Mucosa of descending colon (tissue), 3 donors: ENCODE measurements at regions not wholly inside any gene's neighbourhood (a gene's known extent, or its start where the extent isn't known, plus 50 kb on each side); places are given as distances from the start of the nearest gene placed in this dataset.

Experiments
- ATAC-seq: fragments of 200-7000 bp; cut with Tn5 transposase; one replicate; pipeline ENCODE4 v1.9.1; 2020; ENCODE audit warnings: mild to moderate bottlenecking, moderate library complexity
- DNase-seq, 3 donors: peaks; one replicate each; pipeline ENCODE4 v3.0.0-alpha.2; 2020
- H3K36me3 ChIP-seq: fragments of 200-600 bp; one replicate; pipeline ENCODE4 v1.8.0; 2021; ENCODE audit warnings: low read depth, mild to moderate bottlenecking
- H3K4me1 ChIP-seq: fragments of 200-600 bp; one replicate; pipeline ENCODE4 v1.8.0; 2021; ENCODE audit warnings: low read depth, mild to moderate bottlenecking
- H3K4me3 ChIP-seq: fragments of 200-600 bp; one replicate; pipeline ENCODE4 v1.8.0; 2021; ENCODE audit warnings: mild to moderate bottlenecking
- H3K9me3 ChIP-seq: fragments of 200-600 bp; one replicate; pipeline ENCODE4 v1.8.0; 2021; ENCODE audit warnings: mild to moderate bottlenecking
- CTCF ChIP-seq: fragments of 200-600 bp; IDR thresholded peaks from one replicate; pipeline ENCODE4 v1.8.0; 2022; ENCODE audit warnings: antibody characterized with exemption, mild to moderate bottlenecking
- intact Hi-C, 2 donors: fragments of 100-400 bp; cut with DNase I in 1 of 2; cut with micrococcal nuclease in 1 of 2; formaldehyde crosslinking; loops; one replicate each; pipeline versions ENCODE4 v1.11.0 to v1.11.1; 2022; cut with DNase I, micrococcal nuclease
- donor health status: DM: no; HTN: no; CAD: no; lungs with moderate emphysema.
- donor health status: DM: no; HTN: no; CAD: no.
- donor health status: DM: no; HTN: yes; CAD: no.

GRCh38 chr4:121216461-121216860 lies 52.3 kb upstream of the TNIP3 start:
- no peak overlapping the region for H3K4me3 ChIP-seq
- H3K9me3 ChIP-seq, result no peaks in the 10 kb centered on the region
- intact Hi-C loops, result no loop called here
- ATAC-seq, result no peak
- no peaks in the 10 kb centered on the region for H3K36me3 ChIP-seq
- DNase-seq, result no peak
- TF ChIP-seq CTCF, result no peak
- no peaks in the 10 kb centered on the region for H3K4me1 ChIP-seq

- Histone ChIP-seq H3K36me3 (no peaks in the 10 kb centered on the region), H3K4me3 (no peak overlapping the region), H3K9me3 (no peaks in the 10 kb centered on the region), H3K4me1 (no peaks in the 10 kb centered on the region)
- DNase-seq, result no peak
- ATAC-seq, result no peak
- no peak for TF ChIP-seq CTCF
- intact Hi-C loops, result no loop called here
These were observed 49.8 kb upstream of the TNIP3 start for GRCh38 chr4:121213940-121214339.
